ENCODE measurements at regions not wholly inside any gene's neighbourhood (a gene's known extent, or its start where the extent isn't known, plus 50 kb on each side); places are given as distances from the start of the nearest gene placed in this dataset.

DNA sequence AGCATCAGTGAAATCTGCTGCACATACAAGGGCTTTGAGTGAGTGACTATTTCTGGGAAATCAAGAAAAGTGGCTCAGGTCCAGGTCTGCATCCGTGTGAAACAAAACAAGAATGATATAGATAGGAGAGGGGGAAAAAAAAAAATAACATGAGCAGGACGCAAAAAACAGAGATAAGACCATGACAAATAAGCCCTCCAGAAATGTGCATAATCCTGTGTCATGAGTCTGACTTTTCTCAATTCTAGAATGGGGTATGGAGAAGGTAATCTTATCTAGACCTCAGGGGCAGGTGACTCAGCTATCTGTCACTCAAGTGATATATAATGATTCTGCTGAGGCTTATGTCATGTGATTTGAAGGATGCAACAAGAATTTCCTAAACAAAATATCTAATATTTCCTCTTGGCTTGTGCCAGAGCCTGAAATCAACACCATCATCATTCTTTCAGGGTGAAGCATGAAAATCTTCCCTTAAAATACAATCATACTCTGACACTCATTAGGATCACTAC, 250.0 kb downstream of the PHLDA1 start:
- TF ChIP-seq CTCF (conservative IDR thresholded peaks at IDR 0.05; ENCODE audit: low read depth, low read length) = no peak
- DNase-seq (ENCODE audit: low read depth) = peak; percentile 81

DNA sequence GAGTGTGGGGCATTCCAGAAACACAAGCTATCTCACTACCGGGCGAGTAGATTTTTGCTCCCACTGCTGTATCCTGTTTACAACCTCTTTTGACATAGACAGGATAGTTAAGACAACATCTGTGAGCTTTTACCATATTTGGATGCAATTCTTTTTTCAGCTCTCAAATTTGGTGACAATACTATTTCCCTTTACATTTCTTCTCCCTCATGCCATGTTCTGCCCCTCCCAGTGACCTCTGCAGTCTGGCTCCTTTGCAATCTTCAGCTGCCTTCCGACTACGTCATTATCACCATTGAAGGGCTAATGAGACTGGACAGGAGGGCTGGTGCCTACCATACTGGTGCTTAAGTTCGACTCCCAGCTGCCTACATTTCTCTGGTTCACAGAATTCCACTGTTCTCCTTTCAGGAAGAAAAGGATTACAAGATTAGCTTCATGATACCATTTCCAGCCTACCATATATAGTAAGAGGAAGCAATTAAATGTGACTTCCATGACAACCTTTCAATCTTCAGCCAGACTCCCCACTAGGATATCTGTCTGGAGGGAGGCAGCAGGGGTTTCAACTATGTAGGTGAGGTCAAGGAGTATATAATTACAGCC, 251.6 kb downstream of the PHLDA1 start:
- H3K4me3 ChIP-seq (ENCODE audit: low read length) = no peak overlapping the region
- TF ChIP-seq CTCF (conservative IDR thresholded peaks at IDR 0.05; ENCODE audit: low read depth, low read length) = no peak
- peak; percentile 96 for DNase-seq (ENCODE audit: low read depth)

More for the DNA sequence above, 250.0 kb downstream of the PHLDA1 start:
- H3K4me3 ChIP-seq (ENCODE audit: low read length) = no peak overlapping the region

GRCh38 chr12:75774261-75775052, 257.1 kb downstream of the PHLDA1 start:
- TF ChIP-seq CTCF (conservative IDR thresholded peaks at IDR 0.05; ENCODE audit: low read depth, low read length) = peak; percentile 12
- DNase-seq (ENCODE audit: low read depth) = peak; percentile 43
- H3K4me3 ChIP-seq (ENCODE audit: low read length) = no peak overlapping the region

DNA sequence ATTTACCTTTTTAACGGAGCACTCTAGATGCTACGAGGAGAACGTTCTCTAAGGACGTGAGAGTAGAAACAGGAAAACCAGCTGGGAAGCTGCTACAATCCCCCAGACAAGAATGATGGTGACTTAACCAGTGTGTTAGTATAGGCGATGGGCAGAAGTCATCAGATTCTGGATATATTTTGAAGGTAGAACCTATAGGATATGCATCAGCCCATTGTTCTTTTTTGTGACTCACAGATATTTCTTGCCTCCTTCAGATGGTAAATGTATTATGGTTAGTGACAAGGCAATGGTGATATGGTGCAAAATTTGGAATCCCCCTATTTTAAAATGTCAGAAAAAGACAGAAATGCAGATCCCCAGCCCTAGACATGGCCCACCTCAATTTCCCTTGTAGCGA, 258.2 kb downstream of the PHLDA1 start:
- no peak overlapping the region for H3K4me3 ChIP-seq (ENCODE audit: low read length)
- DNase-seq (ENCODE audit: low read depth) = no peak
- TF ChIP-seq CTCF (conservative IDR thresholded peaks at IDR 0.05; ENCODE audit: low read depth, low read length) = no peak

DNA sequence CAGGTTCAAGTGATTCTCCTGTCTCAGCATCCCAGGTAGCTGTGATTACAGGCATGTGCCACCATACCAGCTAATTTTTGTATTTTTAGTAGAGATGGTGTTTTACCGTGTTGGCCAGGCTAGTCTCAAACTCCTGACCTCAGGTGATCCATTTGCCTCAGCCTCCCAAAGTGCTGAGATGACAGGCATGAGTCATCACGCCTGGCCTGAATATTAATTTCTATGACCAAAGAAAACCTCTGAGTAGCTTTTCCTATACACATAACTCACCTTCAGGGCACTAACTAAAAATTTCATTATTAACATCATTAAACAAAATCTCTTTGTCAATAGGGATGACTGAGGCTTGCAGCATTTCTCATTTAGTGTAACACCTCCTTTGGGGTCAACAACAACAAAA, 259.6 kb upstream of the KRR1 start:
- no peak for DNase-seq (ENCODE audit: low read depth)
- no peak overlapping the region for H3K4me3 ChIP-seq (ENCODE audit: low read length)
- no peak for TF ChIP-seq CTCF (conservative IDR thresholded peaks at IDR 0.05; ENCODE audit: low read depth, low read length)

DNA sequence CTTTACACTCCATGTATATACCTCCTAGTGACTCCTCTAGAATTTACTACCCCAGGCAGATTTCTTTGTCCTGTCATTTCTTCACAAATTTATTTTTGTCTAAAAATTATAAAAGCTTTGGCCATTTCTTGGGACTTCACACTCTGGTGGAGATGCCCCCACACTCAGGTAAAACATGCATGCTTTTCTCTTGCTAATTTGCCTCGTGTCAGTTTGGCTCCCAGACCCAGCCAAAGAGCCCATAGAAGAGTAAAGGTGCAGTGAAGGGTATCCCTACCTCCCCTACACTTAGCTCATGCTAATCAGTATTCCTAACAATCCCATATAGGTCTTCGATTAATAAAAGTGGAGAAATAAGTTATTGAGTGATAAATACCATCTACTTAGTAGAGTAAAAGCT, 256.5 kb upstream of the KRR1 start:
- no peak for TF ChIP-seq CTCF (conservative IDR thresholded peaks at IDR 0.05; ENCODE audit: low read depth, low read length)
- no peak overlapping the region for H3K4me3 ChIP-seq (ENCODE audit: low read length)
- no peak for DNase-seq (ENCODE audit: low read depth)
